Islet precursor cell (in vitro differentiated cells): ENCODE measurements at regions not wholly inside any gene's neighbourhood (a gene's known extent, or its start where the extent isn't known, plus 50 kb on each side); places are given as distances from the start of the nearest gene placed in this dataset.
A peak's percentile ranks its signal among the peaks of the same experiment; 100 is the strongest.
"Not testable (repeated sequence)": the region's sequence is repeated elsewhere in the genome, so short reads cannot be mapped to it uniquely, and the experiment has no call there.

Experiments used
- DNase-seq: peaks from one replicate; pipeline ENCODE4 v3.0.0-alpha.2; 2018

DNA sequence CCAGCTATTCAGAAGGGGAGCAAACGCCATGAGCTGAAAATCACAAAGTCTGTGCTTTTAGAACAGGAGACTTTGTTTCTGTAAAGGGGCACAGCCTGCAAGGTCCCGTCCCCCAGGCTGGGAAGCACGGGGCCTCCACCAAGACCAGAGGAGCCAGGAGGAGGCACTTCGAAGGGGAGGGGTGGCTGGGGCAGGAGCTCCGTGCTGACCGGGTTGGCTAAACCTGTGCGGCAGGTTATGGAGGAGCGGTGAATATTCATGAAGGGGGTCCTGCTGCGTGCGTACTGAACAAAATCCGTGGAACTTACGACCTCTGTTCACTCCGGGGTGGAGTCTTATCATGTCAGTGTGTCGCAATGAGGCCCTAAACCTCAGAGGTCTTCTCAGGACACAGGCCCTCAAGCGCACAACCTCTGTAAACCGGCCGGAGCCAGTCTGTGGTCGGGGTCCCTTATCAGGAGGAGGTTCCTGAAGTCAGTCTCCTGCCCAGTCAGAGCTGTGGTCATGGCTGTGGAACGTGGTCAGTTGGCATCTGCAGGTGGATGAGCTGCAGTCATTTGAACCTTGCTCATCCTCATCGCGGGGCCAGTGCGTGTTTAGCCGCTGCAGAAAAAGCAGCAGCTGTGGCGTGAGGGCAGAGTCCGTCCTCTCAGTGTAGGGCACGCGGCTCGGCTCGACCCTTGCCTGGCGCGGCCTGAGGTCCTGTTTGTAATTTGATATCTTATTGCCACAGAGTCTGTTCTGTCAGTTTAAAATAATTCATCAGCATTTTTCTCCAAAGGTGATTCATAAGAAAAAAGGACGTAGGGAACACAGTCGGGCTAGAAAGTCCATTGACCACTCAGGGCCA lies 5507.7 kb upstream of the TPTE start:
- DNase-seq = not testable (repeated sequence)

DNA sequence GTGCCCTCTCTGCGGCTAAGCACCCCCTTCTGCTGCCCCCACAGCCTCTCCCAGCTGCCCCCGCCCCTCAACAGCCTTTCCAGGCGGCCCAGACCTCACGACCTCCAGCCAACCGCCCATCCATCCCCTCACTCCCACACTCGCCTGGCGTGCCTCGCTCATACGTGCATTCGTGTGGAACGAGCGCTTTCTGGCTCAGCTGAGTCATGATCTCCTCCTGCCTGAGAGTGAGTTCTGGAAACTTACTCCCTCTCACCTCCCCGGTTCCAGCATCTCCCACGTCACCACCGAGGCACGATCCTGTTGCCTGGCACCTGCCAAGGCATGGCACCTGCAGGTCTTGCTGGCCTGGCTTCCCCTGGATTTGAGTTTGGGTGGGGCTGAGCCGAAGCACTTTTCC lies 5506.2 kb upstream of the TPTE start:
- DNase-seq = not testable (repeated sequence)

- not testable (repeated sequence) for DNase-seq
These were observed 5502.3 kb upstream of the TPTE start for GRCh38 chr21:5019120-5019519.

DNA sequence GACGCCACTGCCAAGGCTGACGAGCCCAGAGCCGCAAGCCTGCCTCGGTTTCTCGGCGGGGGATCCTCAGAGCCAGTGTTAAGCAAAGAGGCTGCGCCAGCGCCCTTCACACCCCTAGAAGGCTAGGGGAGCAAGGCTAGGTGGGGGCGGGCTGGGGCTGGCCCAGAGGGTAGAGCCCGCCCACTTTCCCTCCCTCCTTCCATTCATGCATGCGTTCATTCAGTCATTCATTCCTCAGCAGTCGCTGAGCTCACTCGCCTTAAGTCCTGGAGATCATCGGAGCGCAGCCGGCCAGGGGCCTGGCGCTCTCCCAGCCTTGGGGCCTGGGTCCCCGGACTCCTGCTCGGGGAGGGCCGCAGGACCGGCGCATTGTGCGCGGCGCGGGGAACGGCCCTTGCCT lies 5499.6 kb upstream of the TPTE start:
- DNase-seq = not testable (repeated sequence)

- not testable (repeated sequence) for DNase-seq
These were observed 5499.1 kb upstream of the TPTE start for GRCh38 chr21:5022254-5022653.

- not testable (repeated sequence) for DNase-seq
These were observed 5498.6 kb upstream of the TPTE start for GRCh38 chr21:5022748-5023147.

- DNase-seq = not testable (repeated sequence)
These were observed 5486.2 kb upstream of the TPTE start for GRCh38 chr21:5035147-5035546.

- DNase-seq = not testable (repeated sequence)
These were observed 5485.8 kb upstream of the TPTE start for GRCh38 chr21:5035587-5035986.

DNA sequence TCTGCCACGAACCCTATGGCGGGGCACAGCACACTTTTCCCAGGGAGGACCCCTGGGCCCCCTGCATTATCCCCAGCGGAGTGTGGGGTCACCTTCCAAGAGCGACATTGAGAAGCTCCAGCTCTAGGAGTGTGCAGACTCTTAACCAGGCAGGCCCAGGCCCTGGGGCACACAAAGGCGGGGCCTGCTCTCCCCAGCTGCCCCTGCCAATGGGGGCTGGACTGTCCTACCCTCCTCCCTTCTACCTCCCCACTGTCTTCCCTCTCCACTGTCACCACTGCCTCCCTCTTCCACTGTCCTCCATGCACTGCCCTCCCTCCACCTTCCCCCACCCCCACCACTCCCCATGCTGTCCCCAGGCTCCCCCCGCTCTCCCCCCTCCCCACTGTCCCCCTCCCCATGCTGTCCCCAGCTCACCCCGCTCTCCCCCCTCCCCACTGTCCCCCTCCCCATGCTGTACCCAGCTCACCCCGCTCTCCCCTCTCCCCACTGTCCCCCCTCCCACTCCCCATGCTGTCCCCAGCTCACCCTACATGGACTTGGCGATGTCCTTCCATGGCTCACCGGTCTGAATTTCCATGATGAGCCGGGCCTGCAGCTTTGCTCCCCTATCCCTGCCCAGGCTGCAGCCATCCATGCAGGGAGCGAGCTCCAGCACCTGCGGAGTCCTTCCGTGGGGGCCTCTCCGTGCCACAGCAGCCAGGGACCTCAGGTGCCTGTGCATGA lies 5483.6 kb upstream of the TPTE start:
- not testable (repeated sequence) for DNase-seq

GRCh38 chr21:5039926-5040325 lies 5481.5 kb upstream of the TPTE start:
- not testable (repeated sequence) for DNase-seq

DNA sequence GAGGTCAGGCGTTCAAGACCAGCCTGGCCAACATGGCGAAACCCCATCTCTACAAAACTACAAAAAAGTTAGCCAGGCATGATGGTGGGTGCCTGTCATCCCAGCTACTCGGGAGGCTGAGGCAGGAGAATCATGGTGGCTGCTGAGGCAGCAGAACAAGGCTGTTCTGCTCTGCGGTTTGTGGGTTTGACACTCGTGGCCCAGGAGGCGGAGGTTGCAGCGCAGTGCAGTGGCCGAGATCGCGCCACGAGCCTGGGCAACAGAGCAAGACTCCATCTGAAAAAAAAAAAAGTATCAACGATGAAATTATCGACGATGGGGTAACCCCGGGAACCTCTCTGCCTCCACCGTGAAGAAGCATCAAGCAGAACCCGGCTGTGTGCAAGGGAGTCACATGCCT lies 5478.8 kb upstream of the TPTE start:
- not testable (repeated sequence) for DNase-seq

DNA sequence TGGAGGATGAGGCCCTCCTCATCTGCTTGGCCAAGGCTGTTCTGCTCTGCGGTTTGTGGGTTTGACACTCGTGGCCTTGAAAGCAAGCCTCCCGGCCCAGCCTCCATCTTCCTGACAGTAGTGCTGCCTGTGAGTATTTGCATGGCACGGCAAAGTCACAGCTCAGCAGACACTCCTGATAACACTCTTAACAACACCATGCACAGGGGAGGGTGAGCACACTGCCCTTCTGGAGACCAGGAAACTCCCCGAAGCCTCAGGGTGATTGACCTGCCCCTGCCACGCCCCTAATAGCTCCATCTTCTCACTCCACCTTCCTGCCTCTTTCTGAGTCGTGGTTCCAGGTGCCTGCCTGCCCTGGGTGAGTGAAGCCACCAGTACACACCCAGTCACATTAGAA lies 5476.6 kb upstream of the TPTE start:
- not testable (repeated sequence) for DNase-seq

DNA sequence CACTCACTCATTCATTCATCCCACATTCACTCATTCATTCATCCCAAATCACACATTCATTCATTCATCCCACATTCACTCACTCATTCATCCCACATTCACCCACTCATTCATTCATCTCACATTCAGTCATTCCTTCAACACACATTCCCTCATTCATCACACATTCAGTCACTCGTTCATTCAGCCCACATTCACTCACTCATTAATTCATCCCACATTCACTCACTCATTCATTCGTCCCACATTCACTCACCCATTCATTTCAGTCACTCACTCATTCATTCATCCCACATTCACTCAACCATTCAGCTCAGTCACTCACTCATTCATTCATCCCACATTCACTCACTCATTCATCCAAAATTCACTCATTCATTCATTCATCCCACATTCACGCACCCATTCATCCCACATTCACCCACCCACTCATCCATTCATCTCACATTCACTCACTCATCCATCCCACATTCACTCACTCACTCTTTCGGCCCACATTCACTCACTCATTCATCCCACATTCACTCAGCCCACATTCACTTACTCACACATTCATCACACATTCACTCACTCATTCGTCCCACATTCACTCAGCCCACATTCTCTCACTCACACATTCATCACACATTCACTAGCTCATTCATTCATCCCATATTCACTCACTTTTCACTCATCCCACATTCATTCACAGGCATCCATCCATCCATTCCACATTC lies 5469.9 kb upstream of the TPTE start:
- DNase-seq = not testable (repeated sequence)

- peak; percentile 48 for DNase-seq
These were observed 5466.2 kb upstream of the TPTE start for GRCh38 chr21:5055027-5055754.

GRCh38 chr21:5055996-5056962 lies 5465.1 kb upstream of the TPTE start:
- DNase-seq = not testable (repeated sequence)

GRCh38 chr21:5057077-5057476 lies 5464.3 kb upstream of the TPTE start:
- DNase-seq = not testable (repeated sequence)

- DNase-seq = not testable (repeated sequence)
These were observed 5460.9 kb upstream of the TPTE start for GRCh38 chr21:5060364-5061083.

DNA sequence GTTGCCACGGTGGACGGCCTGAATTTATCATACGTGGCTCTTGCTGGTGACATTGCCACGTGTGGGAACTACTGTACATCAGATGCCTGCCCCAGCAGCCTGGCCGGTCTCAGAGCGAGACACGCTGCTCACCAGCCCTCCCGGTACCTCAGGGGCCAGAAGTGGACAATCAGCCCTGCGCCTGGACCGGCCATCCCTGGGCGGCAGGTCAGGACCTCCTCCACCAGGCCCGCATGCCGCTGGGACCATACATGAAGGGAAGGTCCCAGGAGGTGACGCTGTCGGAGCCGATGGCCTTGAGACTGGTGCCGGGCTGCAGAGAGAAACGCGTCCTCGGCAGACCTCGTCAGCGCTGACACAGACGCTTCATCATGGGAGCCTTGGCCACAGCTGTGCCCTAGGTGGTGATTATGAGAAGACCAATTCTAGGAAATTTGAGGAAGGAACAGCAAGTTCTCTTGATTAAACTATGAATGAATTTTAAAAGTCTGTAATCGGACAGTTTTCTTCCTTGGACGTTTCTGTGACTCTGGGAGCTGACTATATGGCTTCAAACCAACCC lies 5456.7 kb upstream of the TPTE start:
- not testable (repeated sequence) for DNase-seq

DNA sequence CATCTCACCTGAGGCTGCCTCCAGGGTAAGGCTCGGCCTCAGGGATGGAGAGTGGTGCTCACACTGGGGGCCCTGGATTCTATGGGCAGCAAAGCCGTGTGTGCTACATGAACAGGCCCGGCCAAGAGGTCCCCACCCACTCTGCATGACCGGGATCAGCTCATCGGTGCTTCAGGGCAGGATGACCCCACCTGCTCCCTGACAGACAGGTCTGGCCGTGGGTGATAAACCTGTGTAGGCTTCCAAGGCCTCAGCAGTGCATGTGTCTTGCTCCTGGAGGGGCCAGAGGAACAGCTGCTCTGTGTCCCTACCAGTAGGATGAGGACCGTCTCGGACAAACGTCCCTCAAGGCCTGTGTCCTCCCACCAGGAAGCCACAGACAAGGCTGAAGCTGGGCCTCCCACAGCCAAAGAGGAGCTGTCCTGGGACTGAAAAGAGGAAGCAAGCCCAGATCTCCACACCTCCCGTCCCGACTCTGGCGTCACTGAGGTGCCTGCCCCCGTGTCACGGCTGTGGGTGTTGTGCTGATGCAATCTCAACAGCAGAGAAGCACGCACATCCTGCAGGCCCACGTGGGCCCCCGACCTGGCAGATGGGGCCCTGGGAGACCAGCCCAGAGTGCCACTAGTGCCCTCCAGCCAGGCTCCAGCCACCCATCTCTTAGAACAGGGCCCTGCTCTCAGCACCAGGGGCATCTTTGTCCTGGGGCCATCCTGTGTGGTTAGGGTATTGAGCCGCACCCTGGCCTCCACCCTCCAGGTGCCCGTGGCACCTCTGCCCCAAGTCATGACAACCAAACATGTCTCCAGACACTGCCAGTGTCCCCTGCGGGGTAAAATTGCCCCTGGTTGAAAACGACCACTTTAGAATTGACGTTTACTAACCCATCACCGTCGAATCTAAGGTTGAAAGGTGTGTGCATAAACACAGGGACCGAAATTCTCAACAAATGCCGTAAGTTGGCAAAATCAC lies 5455.9 kb upstream of the TPTE start:
- DNase-seq = peak; percentile 2
